WI38 (cell line): ENCODE measurements at regions not wholly inside any gene's neighbourhood (a gene's known extent, or its start where the extent isn't known, plus 50 kb on each side); places are given as distances from the start of the nearest gene placed in this dataset.

Experiments used
- H3K4me3 ChIP-seq: 2 replicates; pipeline ENCODE4 v1.5.1; 2011; ENCODE audit warnings: low read depth, mild to moderate bottlenecking, control low read depth, low read length
- CTCF ChIP-seq: IDR thresholded peaks from 2 replicates; pipeline ENCODE4 v1.5.1; 2012; ENCODE audit warnings: low read depth, mild to moderate bottlenecking, control low read depth, low read length

DNA sequence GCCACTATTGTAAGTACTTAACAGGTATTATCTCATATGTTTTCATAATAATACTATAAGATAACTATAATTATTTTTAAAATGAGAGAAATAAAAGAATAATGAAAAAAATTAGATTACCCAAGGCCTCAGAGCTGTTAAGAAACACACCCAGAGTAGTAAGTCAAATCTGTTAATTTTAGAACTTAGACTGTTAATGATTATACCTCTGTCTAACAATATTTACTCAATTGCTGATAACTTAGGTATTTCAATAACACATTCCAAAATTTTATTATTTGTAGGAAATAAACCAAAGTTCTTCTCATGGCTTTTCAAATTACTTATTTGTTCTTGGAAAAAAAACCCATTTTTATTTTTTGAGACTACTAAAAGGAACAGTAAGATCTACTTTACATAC is 227.5 kb upstream of the KCNH7 start:
- TF ChIP-seq CTCF = no peak

GRCh38 chr2:163062524-163062923 is 224.0 kb upstream of the KCNH7 start:
- no peak overlapping the region for H3K4me3 ChIP-seq
- TF ChIP-seq CTCF = no peak

More for the DNA sequence above, 227.5 kb upstream of the KCNH7 start:
- H3K4me3 ChIP-seq = no peak overlapping the region

- no peak for TF ChIP-seq CTCF
- no peak overlapping the region for H3K4me3 ChIP-seq
Observed at GRCh38 chr2:163046615-163047014, 208.0 kb upstream of the KCNH7 start.

DNA sequence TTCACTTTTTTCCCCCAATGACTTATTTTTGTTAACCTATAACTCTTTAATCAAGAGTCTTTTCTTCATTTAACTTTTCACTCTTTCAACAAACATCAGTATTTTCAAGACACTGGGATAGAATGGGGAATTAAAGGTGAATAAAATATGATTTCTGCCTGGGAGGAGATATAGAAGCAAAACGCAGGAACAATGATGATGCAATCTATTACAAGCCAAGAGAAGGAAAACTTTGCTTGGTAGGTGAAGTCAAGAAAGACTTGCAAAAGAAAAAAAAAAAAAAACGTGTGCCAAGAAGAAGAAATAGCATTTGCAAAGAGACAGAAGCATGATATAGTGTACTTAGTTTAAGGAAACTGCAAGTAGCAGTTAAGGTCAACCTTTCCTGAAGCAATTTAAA is 207.3 kb upstream of the KCNH7 start:
- no peak for TF ChIP-seq CTCF
- H3K4me3 ChIP-seq = no peak overlapping the region

- no peak overlapping the region for H3K4me3 ChIP-seq
- no peak for TF ChIP-seq CTCF
Observed at GRCh38 chr2:163044114-163044513, 205.5 kb upstream of the KCNH7 start.

DNA sequence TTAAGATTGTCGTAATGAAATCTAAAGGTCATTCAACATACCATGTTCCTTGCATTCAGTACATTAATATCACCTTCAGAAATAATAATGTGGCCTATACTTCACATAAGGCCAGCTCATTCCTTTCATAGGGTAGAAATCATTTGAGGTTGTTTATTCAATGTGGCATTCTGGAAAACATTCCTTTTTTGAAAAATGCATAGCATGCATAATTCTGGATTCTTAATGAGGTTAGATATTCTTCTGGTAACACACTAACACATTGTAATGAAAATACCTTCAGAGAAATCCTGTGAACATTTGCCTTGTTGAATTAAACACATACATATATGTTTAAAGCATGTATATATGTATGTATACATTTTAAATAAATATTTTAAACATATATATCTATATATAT is 204.6 kb upstream of the KCNH7 start:
- no peak overlapping the region for H3K4me3 ChIP-seq
- TF ChIP-seq CTCF = no peak

- H3K4me3 ChIP-seq = no peak overlapping the region
- no peak for TF ChIP-seq CTCF
Observed at GRCh38 chr2:163039266-163039665, 200.7 kb upstream of the KCNH7 start.
